Fibroblast of lung (primary cell): ENCODE measurements at regions not wholly inside any gene's neighbourhood (a gene's known extent, or its start where the extent isn't known, plus 50 kb on each side); places are given as distances from the start of the nearest gene placed in this dataset.

Experiments
- DNase-seq, 2 donors: peaks; one replicate each; pipeline versions ENCODE4 v3.0.0 to v3.0.0-alpha.2; 2010; ENCODE audit warnings: low read depth in 2 of 2
- H2AFZ ChIP-seq: 2 replicates; pipeline ENCODE4 v1.5.1; 2012; ENCODE audit warnings: low read length, control low read depth, inconsistent platforms
- H3K27ac ChIP-seq: 2 replicates; pipeline ENCODE4 v1.5.1; 2011; ENCODE audit warnings: low read length, control low read depth; ENCODE audit not compliant: insufficient read depth
- H3K27me3 ChIP-seq: 2 replicates; pipeline ENCODE4 v1.5.1; 2011; ENCODE audit warnings: mild to moderate bottlenecking, low read length; ENCODE audit not compliant: control insufficient read depth, insufficient read depth
- H3K36me3 ChIP-seq: 2 replicates; pipeline ENCODE4 v1.5.1; 2011; ENCODE audit warnings: low read length; ENCODE audit not compliant: control insufficient read depth, insufficient read depth
- H3K4me1 ChIP-seq: 2 replicates; pipeline ENCODE4 v1.5.1; 2011; ENCODE audit warnings: low read length; ENCODE audit not compliant: control insufficient read depth, insufficient read depth; ENCODE audit errors: extremely low read depth
- H3K4me2 ChIP-seq: 2 replicates; pipeline ENCODE4 v1.5.1; 2011; ENCODE audit warnings: low read length, control low read depth; ENCODE audit not compliant: insufficient read depth; ENCODE audit errors: extremely low read depth
- H3K4me3 ChIP-seq, 4 experiments: fragments of 200-600 bp in 1 of 4; sonication (generic) in 1 of 4; replicated peaks in 1 of 4; 2 replicates each; pipeline ENCODE4 v1.5.1; 2011 to 2016; ENCODE audit warnings: low read length in 4 of 4, low read depth in 3 of 4, mild to moderate bottlenecking in 3 of 4, control low read depth in 2 of 4, inconsistent platforms in 1 of 4, mixed read lengths in 1 of 4; ENCODE audit not compliant: insufficient read depth in 1 of 4; ENCODE audit errors: control extremely low read depth in 1 of 4
- H3K79me2 ChIP-seq: 2 replicates; pipeline ENCODE4 v1.5.1; 2012; ENCODE audit warnings: mild to moderate bottlenecking, low read length, inconsistent platforms; ENCODE audit not compliant: control insufficient read depth, insufficient read depth
- H3K9ac ChIP-seq: 2 replicates; pipeline ENCODE4 v1.5.1; 2011; ENCODE audit warnings: mild to moderate bottlenecking, low read length, control low read depth; ENCODE audit not compliant: insufficient read depth
- H3K9me3 ChIP-seq: 2 replicates; pipeline ENCODE4 v1.5.1; 2012; ENCODE audit warnings: low read depth, low read length; ENCODE audit not compliant: control insufficient read depth, insufficient read depth
- H4K20me1 ChIP-seq: 2 replicates; pipeline ENCODE4 v1.5.1; 2011; ENCODE audit warnings: low read length; ENCODE audit not compliant: control insufficient read depth, insufficient read depth; ENCODE audit errors: extremely low read depth
- EZH2 ChIP-seq: IDR thresholded peaks from 2 replicates; pipeline ENCODE4 v1.5.1; 2012; ENCODE audit warnings: low read length, control low read depth, mild to moderate bottlenecking; ENCODE audit errors: missing control alignments
- TF ChIP-seq, protein P1 (sequence below), 2 donors: IDR thresholded peaks in 1 of 2; conservative IDR thresholded peaks in 1 of 2; 1 replicate in 1 of 2; 2 replicates in 1 of 2; pipeline ENCODE4 v1.5.1; 2011 to 2012; ENCODE audit warnings: low read length in 2 of 2, control low read depth in 1 of 2, inconsistent platforms in 1 of 2, low read depth in 1 of 2, mild to moderate bottlenecking in 1 of 2

DNA sequence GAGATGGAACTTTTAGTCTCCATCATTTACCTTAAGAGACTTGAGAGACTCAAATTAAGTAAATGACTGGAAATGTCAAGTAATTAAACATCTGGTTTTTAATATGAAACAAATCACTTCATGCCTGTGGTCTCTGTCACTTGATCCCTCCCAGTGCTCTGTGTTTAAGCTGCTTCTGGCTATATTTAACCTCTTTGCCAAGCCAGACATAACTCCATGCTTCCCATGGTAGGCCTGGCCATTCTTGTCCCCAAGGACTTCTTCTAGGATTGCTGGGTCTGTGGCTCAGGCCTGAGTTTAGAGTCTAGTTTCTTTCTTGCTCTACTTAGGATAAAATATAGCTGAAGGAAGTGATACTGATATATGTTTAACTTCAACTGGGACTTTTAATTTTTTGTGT lies 1013.6 kb downstream of the FLRT2 start:
- DNase-seq, result no peak
- no peak overlapping the region for H3K27ac ChIP-seq
- no peak overlapping the region for H3K4me2 ChIP-seq
- no peak for TF ChIP-seq EZH2
- no peak overlapping the region for H2AFZ ChIP-seq
- no peaks in the 10 kb centered on the region for H3K4me1 ChIP-seq
- H3K36me3 ChIP-seq, result no peaks in the 10 kb centered on the region
- H3K9me3 ChIP-seq, result no peaks in the 10 kb centered on the region
- no peaks in the 10 kb centered on the region for H3K79me2 ChIP-seq
- no peak overlapping the region for H3K4me3 ChIP-seq
- no peaks in the 10 kb centered on the region for H4K20me1 ChIP-seq
- H3K27me3 ChIP-seq, result no peaks in the 10 kb centered on the region
- H3K9ac ChIP-seq, result no peak overlapping the region

DNA sequence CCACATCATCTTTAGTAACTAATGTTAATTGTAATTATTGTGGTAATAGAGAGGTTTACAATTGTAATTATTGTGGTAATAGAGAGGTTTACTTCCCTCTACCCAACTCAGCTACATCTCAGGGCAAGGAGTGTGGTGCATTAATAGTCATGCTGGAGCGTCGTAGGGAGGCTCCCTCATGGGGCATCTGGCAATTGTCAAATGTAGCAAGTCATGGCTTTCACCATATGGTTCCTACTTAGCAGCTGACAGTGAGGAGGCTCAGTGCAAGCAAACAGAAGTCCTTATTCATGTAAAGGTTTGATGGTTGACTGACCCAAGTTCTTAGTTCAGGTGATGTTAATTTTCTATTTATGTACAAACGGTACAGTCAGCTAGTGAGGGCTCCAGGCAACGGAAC lies 1012.0 kb downstream of the FLRT2 start:
- no peak overlapping the region for H2AFZ ChIP-seq
- H3K4me3 ChIP-seq, result no peak overlapping the region
- no peak for DNase-seq
- no peaks in the 10 kb centered on the region for H3K4me1 ChIP-seq
- TF ChIP-seq, protein P1, sequence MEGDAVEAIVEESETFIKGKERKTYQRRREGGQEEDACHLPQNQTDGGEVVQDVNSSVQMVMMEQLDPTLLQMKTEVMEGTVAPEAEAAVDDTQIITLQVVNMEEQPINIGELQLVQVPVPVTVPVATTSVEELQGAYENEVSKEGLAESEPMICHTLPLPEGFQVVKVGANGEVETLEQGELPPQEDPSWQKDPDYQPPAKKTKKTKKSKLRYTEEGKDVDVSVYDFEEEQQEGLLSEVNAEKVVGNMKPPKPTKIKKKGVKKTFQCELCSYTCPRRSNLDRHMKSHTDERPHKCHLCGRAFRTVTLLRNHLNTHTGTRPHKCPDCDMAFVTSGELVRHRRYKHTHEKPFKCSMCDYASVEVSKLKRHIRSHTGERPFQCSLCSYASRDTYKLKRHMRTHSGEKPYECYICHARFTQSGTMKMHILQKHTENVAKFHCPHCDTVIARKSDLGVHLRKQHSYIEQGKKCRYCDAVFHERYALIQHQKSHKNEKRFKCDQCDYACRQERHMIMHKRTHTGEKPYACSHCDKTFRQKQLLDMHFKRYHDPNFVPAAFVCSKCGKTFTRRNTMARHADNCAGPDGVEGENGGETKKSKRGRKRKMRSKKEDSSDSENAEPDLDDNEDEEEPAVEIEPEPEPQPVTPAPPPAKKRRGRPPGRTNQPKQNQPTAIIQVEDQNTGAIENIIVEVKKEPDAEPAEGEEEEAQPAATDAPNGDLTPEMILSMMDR (conservative IDR thresholded peaks at IDR 0.05 in 1 of 2, IDR thresholded peaks at IDR 0.05 in 1 of 2; ENCODE audit: low read depth in 1 of 2, low read length in 2 of 2), result no peak
- no peak for TF ChIP-seq EZH2
- no peak overlapping the region for H3K9ac ChIP-seq
- no peaks in the 10 kb centered on the region for H3K27me3 ChIP-seq
- H4K20me1 ChIP-seq, result no peaks in the 10 kb centered on the region
- H3K36me3 ChIP-seq, result no peaks in the 10 kb centered on the region
- no peak overlapping the region for H3K4me2 ChIP-seq
- H3K79me2 ChIP-seq, result no peaks in the 10 kb centered on the region
- H3K27ac ChIP-seq, result no peak overlapping the region
- no peaks in the 10 kb centered on the region for H3K9me3 ChIP-seq

DNA sequence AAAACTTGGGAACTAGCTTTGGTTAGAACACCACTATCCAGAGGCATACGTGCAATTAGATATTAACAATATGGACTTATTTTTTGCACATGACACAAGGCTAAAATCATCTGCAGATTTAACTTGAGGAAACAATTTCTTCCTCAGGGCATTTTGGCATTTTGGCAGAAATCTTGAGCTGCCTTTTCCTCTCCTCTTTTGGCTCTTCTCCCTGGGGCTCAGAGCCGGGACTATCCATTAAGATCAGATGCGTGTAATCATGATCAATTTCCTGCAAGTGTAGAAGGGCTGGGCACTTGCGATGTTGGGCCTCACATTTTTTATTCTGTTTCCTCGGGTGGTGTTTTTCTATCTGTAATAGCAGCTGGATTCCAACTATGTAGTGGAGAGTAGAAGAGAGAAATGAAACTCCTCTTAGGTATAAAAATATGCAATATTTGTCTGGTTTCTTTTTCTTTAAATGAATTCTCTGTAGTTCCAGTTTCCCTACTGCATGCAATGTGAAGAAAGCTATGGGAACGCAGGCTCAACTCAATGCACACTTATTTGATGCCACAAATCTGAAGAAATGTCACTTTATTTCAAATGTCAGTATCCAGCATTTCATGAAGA lies 1010.8 kb downstream of the FLRT2 start:
- Histone ChIP-seq H3K79me2 (no peaks in the 10 kb centered on the region), H3K9ac (no peak overlapping the region), H3K4me2 (no peak overlapping the region), H4K20me1 (no peaks in the 10 kb centered on the region), H3K36me3 (no peaks in the 10 kb centered on the region), H3K4me3 (no peak overlapping the region), H3K4me1 (no peaks in the 10 kb centered on the region), H3K9me3 (no peaks in the 10 kb centered on the region), H2AFZ (no peak overlapping the region), H3K27me3 (no peaks in the 10 kb centered on the region), H3K27ac (no peak overlapping the region)
- TF ChIP-seq EZH2, result no peak
- TF ChIP-seq, protein P1 (conservative IDR thresholded peaks at IDR 0.05 in 1 of 2, IDR thresholded peaks at IDR 0.05 in 1 of 2; ENCODE audit: low read depth in 1 of 2, low read length in 2 of 2), result no peak
- DNase-seq, result no peak
